Myocyte (in vitro differentiated cells): ENCODE measurements at regions not wholly inside any gene's neighbourhood (a gene's known extent, or its start where the extent isn't known, plus 50 kb on each side); places are given as distances from the start of the nearest gene placed in this dataset.
A peak's percentile ranks its signal among the peaks of the same experiment; 100 is the strongest.

ENCODE experiments used
- DNase-seq: peaks from one replicate; pipeline ENCODE4 v3.0.0-alpha.2; 2012; ENCODE audit warnings: low read depth

- no peak for DNase-seq
Observed at GRCh38 chr3:107034142-107034541, 343.1 kb upstream of the CCDC54 start.

- DNase-seq, result no peak
Observed at GRCh38 chr3:107035176-107035575, 342.1 kb upstream of the CCDC54 start.

- no peak for DNase-seq
Observed at GRCh38 chr3:107044677-107045076, 332.6 kb upstream of the CCDC54 start.

GRCh38 chr3:107045791-107046190 lies 331.4 kb upstream of the CCDC54 start:
- DNase-seq, result peak; percentile 49

- no peak for DNase-seq
Observed at GRCh38 chr3:107055181-107055942, 321.9 kb upstream of the CCDC54 start.

- no peak for DNase-seq
Observed at GRCh38 chr3:107061466-107061865, 315.8 kb upstream of the CCDC54 start.

- no peak for DNase-seq
Observed at GRCh38 chr3:107062310-107062709, 314.9 kb upstream of the CCDC54 start.

- peak; percentile 30 for DNase-seq
Observed at GRCh38 chr3:107062787-107063186, 314.5 kb upstream of the CCDC54 start.

GRCh38 chr3:107063351-107063750 lies 313.9 kb upstream of the CCDC54 start:
- no peak for DNase-seq

GRCh38 chr3:107064405-107065060 lies 312.7 kb upstream of the CCDC54 start:
- peak; percentile 90 for DNase-seq

- peak; percentile 12 for DNase-seq
Observed at GRCh38 chr3:107065094-107065861, 312.0 kb upstream of the CCDC54 start.

- no peak for DNase-seq
Observed at GRCh38 chr3:107067421-107067820, 309.8 kb upstream of the CCDC54 start.

GRCh38 chr3:107068980-107069379 lies 308.3 kb upstream of the CCDC54 start:
- peak; percentile 55 for DNase-seq

GRCh38 chr3:107076946-107077345 lies 300.3 kb upstream of the CCDC54 start:
- no peak for DNase-seq

- DNase-seq, result no peak
Observed at GRCh38 chr3:107077391-107077790, 299.8 kb upstream of the CCDC54 start.

- no peak for DNase-seq
Observed at GRCh38 chr3:107082527-107082926, 294.7 kb upstream of the CCDC54 start.

GRCh38 chr3:107085261-107085660 lies 292.0 kb upstream of the CCDC54 start:
- no peak for DNase-seq

GRCh38 chr3:107092121-107092520 lies 285.1 kb upstream of the CCDC54 start:
- no peak for DNase-seq

GRCh38 chr3:107098864-107099263 lies 278.4 kb upstream of the CCDC54 start:
- no peak for DNase-seq

GRCh38 chr3:107100137-107100536 lies 277.1 kb upstream of the CCDC54 start:
- DNase-seq, result no peak

GRCh38 chr3:107100573-107100972 lies 276.7 kb upstream of the CCDC54 start:
- DNase-seq, result no peak

- no peak for DNase-seq
Observed at GRCh38 chr3:107103786-107104185, 273.5 kb upstream of the CCDC54 start.
